ENCODE measurements at regions not wholly inside any gene's neighbourhood (a gene's known extent, or its start where the extent isn't known, plus 50 kb on each side); places are given as distances from the start of the nearest gene placed in this dataset.

- TF ChIP-seq, protein P1, sequence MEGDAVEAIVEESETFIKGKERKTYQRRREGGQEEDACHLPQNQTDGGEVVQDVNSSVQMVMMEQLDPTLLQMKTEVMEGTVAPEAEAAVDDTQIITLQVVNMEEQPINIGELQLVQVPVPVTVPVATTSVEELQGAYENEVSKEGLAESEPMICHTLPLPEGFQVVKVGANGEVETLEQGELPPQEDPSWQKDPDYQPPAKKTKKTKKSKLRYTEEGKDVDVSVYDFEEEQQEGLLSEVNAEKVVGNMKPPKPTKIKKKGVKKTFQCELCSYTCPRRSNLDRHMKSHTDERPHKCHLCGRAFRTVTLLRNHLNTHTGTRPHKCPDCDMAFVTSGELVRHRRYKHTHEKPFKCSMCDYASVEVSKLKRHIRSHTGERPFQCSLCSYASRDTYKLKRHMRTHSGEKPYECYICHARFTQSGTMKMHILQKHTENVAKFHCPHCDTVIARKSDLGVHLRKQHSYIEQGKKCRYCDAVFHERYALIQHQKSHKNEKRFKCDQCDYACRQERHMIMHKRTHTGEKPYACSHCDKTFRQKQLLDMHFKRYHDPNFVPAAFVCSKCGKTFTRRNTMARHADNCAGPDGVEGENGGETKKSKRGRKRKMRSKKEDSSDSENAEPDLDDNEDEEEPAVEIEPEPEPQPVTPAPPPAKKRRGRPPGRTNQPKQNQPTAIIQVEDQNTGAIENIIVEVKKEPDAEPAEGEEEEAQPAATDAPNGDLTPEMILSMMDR (IDR thresholded peaks at IDR 0.05) = no peak
- no peak for TF ChIP-seq ZFX (IDR thresholded peaks at IDR 0.05; ENCODE audit: borderline replicate concordance)
These were observed 555.5 kb downstream of the MAT2B start for GRCh38 chr5:164060786-164061355.
